ENCODE measurements at regions not wholly inside any gene's neighbourhood (a gene's known extent, or its start where the extent isn't known, plus 50 kb on each side); places are given as distances from the start of the nearest gene placed in this dataset.
"Not testable (repeated sequence)": the region's sequence is repeated elsewhere in the genome, so short reads cannot be mapped to it uniquely, and the experiment has no call there.

- DNase-seq: peak; percentile 42
Observed at GRCh38 chr1:195005338-195005737, 1602.9 kb downstream of the KCNT2 start.

DNA sequence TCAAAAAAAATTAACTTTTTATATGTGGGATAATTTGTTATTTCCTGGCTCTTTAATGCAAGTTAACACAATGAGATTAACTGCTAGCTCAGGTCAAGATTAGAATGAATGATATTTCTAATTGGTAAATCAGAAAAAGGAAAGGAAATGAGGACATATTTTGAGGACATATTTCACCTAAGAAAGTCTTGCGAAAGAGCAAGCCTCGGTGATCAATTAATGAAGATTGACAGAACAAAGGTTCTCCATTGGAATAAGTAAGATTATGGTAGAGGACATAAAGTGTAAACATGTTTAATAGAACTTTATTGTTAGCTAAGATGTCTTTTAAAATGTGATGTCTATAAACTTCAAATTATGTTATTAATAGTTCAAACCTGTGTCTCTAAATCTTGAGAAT is 1617.8 kb downstream of the KCNT2 start:
- DNase-seq: no peak

- DNase-seq: no peak
Observed at GRCh38 chr1:194975913-194976312, 1632.3 kb downstream of the KCNT2 start.

DNA sequence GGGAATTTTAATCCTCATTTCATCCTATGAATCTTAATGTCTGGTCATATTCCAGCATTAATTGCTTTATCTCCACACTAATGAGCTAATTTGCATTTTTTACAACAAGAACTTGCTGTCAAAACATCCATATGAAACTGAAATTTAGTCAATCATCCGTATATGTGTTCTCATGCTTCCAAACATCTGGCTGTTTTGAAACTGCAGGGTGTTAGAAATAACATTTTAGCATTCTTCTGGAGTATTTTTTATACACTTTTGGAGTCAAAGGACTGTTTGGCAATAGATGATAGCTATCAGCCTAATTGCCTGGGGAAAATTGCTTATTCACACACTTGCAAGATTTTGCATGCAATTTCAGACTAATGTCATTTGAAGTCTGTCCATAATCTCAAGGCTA is 1639.3 kb downstream of the KCNT2 start:
- DNase-seq: no peak

DNA sequence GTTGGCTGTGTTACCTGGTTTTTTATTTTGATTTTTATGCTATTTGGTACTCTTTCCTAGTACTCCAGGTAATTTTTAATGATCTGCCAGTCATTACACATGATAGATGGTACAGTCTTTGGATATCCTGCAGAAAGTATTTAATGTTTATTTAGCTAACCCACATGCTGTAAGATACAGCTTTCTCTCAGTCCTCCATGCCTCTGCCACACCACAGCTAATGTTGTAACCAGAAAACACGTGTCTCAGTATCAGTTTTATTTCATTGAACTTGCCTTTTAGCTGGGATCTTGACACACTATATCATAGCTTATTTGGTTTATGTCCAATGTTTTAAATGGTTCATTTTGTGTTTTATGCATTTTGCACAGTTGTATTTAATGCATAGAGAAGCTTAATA is 1648.4 kb downstream of the KCNT2 start:
- no peak for DNase-seq

GRCh38 chr1:194952171-194952570 is 1656.1 kb downstream of the KCNT2 start:
- no peak for DNase-seq

DNA sequence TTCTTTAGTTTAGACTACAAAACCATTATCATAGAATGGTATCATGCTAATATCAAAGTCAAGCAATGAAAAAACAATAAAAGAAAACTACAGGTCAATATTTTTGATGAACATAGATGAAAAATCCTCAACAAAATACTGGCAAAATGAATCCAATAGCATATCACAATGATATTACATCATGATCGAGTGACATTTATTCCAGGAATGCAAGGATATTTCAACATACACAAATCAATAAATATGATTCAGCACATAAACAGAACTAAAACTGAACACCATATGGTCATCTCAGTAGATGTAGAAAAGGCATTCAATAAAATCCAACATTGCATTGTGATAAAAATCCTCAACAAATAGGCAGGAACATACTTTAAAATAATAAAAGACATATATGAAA is 1657.7 kb downstream of the KCNT2 start:
- no peak for DNase-seq

- DNase-seq: no peak
Observed at GRCh38 chr1:194940336-194941030, 1667.8 kb downstream of the KCNT2 start.

GRCh38 chr1:194935864-194936263 is 1672.4 kb downstream of the KCNT2 start:
- no peak for DNase-seq

DNA sequence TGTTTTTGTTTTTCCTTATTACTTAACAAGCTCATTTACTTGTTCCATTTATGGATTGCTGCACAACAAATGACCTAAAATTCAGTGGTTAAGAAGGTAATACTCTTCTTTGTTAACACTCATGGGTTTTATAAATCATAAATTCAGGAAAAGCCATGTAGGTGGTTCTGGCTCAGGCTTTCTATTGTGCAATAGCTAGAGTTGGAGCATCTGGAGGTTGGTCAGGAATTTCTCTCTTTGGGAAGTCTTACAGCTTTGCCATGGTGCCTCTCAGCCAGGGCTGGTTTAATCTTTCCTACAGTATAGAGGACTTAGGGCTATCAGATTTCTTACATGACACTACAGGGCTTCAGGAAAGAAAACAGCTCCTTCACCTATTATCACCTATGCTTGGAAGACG is 1677.1 kb downstream of the KCNT2 start:
- DNase-seq: no peak

- DNase-seq: no peak
Observed at GRCh38 chr1:194930132-194930531, 1678.1 kb downstream of the KCNT2 start.

DNA sequence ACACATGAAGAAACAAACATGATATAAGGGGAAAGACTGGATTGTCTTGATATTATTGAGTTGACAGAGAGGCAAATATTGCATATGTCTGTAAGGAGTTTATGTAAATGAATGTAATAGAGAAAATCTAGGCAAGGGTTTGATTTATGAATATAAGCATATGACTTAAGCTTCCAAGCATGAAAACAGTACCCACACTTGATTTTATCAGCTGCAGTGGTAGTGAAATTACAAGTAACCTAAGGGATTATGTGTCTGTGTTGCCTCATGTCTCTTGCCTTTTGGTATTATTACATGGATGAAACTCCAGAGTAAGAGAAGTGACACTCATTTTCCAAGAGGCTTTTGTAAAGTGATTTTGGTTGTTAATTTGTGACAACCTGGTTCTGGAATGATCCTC is 1678.9 kb downstream of the KCNT2 start:
- no peak for DNase-seq

DNA sequence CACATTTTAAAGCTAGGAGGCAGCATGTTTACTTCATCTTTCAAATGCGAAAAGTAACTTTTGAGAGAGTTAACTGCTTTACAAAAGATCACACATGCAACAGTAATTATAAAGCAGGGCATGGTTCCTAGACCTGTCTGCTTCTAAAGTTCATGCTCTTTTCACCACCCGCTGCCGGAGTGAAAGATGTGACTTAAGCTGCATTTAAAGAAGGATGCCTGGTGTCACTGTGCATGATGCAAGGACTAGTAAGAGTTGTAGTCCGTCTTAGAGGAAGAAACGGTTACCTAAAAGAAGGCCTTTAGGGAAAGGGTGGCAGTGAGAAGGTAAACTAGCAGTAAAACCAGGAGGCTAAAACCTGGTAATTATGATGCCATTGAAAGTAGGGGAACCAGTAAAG is 1689.1 kb downstream of the KCNT2 start:
- no peak for DNase-seq

DNA sequence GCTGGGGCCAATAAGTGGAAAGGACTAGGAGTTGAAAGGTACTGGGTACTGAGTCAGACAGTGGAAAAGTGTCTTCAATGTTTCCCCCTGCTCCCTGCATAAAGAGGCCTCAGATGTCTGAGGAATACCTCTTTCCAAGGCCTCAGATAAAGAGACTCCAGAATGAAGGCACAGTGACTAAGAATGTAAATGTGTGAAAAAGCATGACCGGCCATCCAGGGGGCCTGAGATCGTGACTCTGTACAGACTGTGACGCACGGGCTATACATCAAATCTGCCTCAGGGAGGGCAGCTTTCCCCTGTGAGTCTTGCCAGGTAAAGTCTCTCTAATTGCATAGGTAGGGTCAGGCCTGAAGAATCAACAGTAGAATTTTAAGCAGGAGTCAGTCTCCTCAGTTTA is 1690.5 kb downstream of the KCNT2 start:
- no peak for DNase-seq

- no peak for DNase-seq
Observed at GRCh38 chr1:194908643-194909042, 1699.6 kb downstream of the KCNT2 start.

DNA sequence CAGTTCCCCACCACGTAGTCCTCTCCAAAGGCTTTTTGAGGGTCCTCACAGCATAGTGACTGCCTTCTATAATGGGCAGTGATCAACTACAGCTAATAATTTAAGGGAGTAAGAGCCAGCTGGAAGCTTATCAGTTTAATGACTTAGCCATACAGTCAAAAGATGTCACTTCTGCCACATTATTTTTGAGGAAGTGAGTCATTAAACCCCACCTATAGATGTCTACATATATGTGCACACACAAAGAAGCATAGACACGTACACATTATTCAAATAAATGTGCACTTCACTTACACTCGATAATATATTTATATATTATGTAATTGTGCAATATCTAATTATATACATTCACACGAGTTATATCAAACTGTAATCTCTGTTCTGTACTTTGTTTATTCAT is 1704.7 kb downstream of the KCNT2 start:
- DNase-seq: no peak

DNA sequence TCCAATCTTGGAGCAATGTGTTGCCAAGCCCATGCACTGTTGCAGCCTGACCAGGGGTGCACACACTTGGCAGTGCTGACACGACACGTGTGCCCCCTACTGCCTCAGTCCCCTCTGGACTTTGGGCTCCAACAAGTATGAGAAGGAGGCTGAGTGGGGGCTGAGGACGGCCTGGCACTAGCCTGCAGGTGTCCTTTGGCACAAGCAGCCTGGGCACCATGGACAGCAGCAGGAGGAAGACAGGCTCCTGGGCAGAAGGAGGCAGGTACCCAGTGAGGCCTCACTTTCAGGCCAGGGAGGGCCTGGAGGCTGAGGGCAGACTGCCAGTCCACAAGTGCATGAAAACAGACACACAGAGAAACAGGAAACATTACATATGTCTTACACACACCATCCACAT is 1702.9 kb upstream of the B3GALT2 start:
- no peak for DNase-seq

DNA sequence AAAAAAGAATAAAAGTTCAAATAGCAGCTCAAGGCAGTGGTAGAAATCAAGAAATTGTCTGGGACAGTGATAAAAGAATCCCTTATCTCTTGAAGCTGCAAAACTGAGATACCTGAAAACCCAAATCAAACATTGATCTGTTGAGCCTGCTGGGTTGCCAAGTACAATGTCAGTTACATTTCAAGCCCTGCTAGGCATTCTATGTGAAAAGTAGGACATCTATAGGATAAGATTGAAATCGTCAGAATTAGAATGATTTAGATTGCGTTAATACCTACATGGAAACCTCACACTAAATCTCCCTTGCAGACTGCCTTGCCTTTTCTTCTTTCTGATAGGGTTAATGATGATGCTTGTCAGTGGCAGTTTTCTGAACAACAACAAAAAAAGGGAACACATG is 1684.4 kb upstream of the B3GALT2 start:
- DNase-seq: no peak

DNA sequence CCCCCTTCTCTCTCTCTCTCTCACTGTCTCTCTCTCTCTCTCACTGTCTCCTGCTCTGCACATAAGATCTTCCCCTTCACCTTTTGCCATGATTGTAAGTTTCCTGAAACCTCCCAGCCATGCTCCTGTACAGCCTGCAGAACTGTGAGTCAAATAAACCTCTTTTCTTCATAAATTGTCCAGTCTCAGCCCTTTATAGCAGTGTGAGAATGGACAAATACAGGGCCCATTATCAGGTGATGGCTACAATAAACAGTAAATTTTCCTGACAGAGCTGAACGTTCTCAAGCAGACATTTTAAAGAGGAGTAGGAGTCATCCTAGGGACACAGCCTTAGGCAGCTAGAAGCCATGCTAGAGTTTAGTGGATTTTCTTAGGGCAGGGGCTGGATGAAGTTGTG is 1679.7 kb upstream of the B3GALT2 start:
- no peak for DNase-seq

- peak; percentile 35 for DNase-seq
Observed at GRCh38 chr1:194865383-194865782, 1679.0 kb upstream of the B3GALT2 start.

GRCh38 chr1:194862129-194862528 is 1675.7 kb upstream of the B3GALT2 start:
- no peak for DNase-seq

- DNase-seq: no peak
Observed at GRCh38 chr1:194860248-194861201, 1674.1 kb upstream of the B3GALT2 start.

- DNase-seq: not testable (repeated sequence)
Observed at GRCh38 chr1:194859481-194860154, 1673.2 kb upstream of the B3GALT2 start.
